ENCODE measurements at regions not wholly inside any gene's neighbourhood (a gene's known extent, or its start where the extent isn't known, plus 50 kb on each side); places are given as distances from the start of the nearest gene placed in this dataset.

DNA sequence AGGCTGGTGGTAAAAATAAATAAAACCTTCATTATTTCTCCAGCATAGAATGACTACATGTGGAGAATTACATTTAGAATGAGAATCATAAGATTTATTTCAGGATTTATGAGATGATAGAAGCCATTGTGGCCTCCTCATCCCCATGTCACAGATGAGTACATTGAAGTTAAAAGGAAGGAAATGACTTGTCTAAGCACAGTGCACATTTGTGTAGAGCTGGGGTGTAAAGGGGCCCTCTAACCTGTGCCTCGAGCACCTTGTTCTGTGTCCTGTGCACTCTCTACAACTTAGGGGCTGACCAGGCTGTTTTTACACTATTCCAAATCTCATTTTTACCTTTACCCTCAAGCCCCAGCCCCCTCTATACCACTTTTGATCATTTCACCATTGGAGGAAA is 179.4 kb downstream of the RHOU start:
- H3K9me2 ChIP-seq (ENCODE audit: insufficient read depth, low read length) = no peaks in the 10 kb centered on the region
- no peaks in the 10 kb centered on the region for H3K36me3 ChIP-seq (ENCODE audit: insufficient read depth, low read length)
- H3K4me2 ChIP-seq (ENCODE audit: low read length) = no peak overlapping the region
- H2AFZ ChIP-seq (ENCODE audit: low read depth, low read length) = no peak overlapping the region
- TF ChIP-seq, protein P1, sequence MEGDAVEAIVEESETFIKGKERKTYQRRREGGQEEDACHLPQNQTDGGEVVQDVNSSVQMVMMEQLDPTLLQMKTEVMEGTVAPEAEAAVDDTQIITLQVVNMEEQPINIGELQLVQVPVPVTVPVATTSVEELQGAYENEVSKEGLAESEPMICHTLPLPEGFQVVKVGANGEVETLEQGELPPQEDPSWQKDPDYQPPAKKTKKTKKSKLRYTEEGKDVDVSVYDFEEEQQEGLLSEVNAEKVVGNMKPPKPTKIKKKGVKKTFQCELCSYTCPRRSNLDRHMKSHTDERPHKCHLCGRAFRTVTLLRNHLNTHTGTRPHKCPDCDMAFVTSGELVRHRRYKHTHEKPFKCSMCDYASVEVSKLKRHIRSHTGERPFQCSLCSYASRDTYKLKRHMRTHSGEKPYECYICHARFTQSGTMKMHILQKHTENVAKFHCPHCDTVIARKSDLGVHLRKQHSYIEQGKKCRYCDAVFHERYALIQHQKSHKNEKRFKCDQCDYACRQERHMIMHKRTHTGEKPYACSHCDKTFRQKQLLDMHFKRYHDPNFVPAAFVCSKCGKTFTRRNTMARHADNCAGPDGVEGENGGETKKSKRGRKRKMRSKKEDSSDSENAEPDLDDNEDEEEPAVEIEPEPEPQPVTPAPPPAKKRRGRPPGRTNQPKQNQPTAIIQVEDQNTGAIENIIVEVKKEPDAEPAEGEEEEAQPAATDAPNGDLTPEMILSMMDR (IDR thresholded peaks at IDR 0.05; ENCODE audit: poor library complexity, severe bottlenecking) = no peak
- TF ChIP-seq TAF1 (IDR thresholded peaks at IDR 0.05; ENCODE audit: low read depth) = no peak
- no peak for TF ChIP-seq POLR2AphosphoS5 (IDR thresholded peaks at IDR 0.05)
- no peak for TF ChIP-seq EZH2 (IDR thresholded peaks at IDR 0.05; ENCODE audit: borderline replicate concordance, insufficient read depth, low read length, poor library complexity, severe bottlenecking)
- TF ChIP-seq MXI1 (conservative IDR thresholded peaks at IDR 0.05; ENCODE audit: poor library complexity, severe bottlenecking) = no peak
- TF ChIP-seq RAD21 (conservative IDR thresholded peaks at IDR 0.05) = no peak
- TF ChIP-seq REST (IDR thresholded peaks at IDR 0.05; ENCODE audit: borderline replicate concordance) = no peak
- TF ChIP-seq SMC3 (conservative IDR thresholded peaks at IDR 0.05; ENCODE audit: poor library complexity) = no peak
- TF ChIP-seq EP300 (conservative IDR thresholded peaks at IDR 0.05; ENCODE audit: poor library complexity, severe bottlenecking) = no peak
- H3K79me2 ChIP-seq (replicated peaks; ENCODE audit: insufficient read depth, low read length) = no peaks in the 10 kb centered on the region
- no peaks in the 10 kb centered on the region for H4K20me1 ChIP-seq (ENCODE audit: insufficient read depth)
- no peaks in the 10 kb centered on the region for H3K9me3 ChIP-seq (ENCODE audit: low read length)
- no peaks in the 10 kb centered on the region for H3F3A ChIP-seq (ENCODE audit: insufficient read depth, low read length, poor library complexity, severe bottlenecking)
- no peak overlapping the region for H3K4me3 ChIP-seq (ENCODE audit: low read length)
- H3K27ac ChIP-seq (ENCODE audit: low read length) = no peak overlapping the region
- H3K9ac ChIP-seq (ENCODE audit: low read length) = no peak overlapping the region
- H3K27me3 ChIP-seq (ENCODE audit: insufficient read depth, low read depth, low read length) = no peaks in the 10 kb centered on the region

DNA sequence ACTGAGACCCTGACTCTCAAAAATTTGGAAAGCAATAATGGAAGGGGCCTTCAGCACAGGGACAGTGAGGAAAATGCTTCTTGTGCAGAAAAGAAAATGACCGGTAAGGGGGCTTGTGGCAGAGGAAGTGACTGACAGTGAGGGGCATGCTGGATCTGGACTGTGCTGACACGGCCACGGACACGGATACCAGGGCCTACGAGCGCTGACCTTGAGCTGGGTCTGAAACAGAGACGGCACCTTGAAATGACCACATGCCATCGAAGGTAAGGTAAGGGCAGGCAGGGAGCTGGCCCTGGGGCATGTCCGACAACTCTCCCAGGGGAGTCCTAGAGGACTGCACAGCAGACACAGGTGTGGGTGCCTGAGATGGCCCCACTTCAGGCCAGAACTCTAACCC is 182.1 kb downstream of the RHOU start:
- Histone ChIP-seq H3K9me2 (ENCODE audit: insufficient read depth, low read length) (no peaks in the 10 kb centered on the region), H3F3A (ENCODE audit: insufficient read depth, low read length, poor library complexity, severe bottlenecking) (no peaks in the 10 kb centered on the region), H3K4me3 (ENCODE audit: low read length) (no peak overlapping the region), H3K9me3 (ENCODE audit: low read length) (no peaks in the 10 kb centered on the region), H3K4me2 (ENCODE audit: low read length) (no peak overlapping the region), H4K20me1 (ENCODE audit: insufficient read depth) (no peaks in the 10 kb centered on the region), H3K79me2 (replicated peaks; ENCODE audit: insufficient read depth, low read length) (no peaks in the 10 kb centered on the region), H2AFZ (ENCODE audit: low read depth, low read length) (no peak overlapping the region), H3K9ac (ENCODE audit: low read length) (no peak overlapping the region), H3K27ac (ENCODE audit: low read length) (no peak overlapping the region), H3K27me3 (ENCODE audit: insufficient read depth, low read depth, low read length) (no peaks in the 10 kb centered on the region), H3K36me3 (ENCODE audit: insufficient read depth, low read length) (no peaks in the 10 kb centered on the region)
- no peak for TF ChIP-seq EP300 (conservative IDR thresholded peaks at IDR 0.05; ENCODE audit: poor library complexity, severe bottlenecking)
- TF ChIP-seq TAF1 (IDR thresholded peaks at IDR 0.05; ENCODE audit: low read depth) = no peak
- no peak for TF ChIP-seq POLR2AphosphoS5 (IDR thresholded peaks at IDR 0.05)
- TF ChIP-seq, protein P1 (IDR thresholded peaks at IDR 0.05; ENCODE audit: poor library complexity, severe bottlenecking) = no peak
- no peak for TF ChIP-seq REST (IDR thresholded peaks at IDR 0.05; ENCODE audit: borderline replicate concordance)
- TF ChIP-seq RAD21 (conservative IDR thresholded peaks at IDR 0.05) = no peak
- TF ChIP-seq SMC3 (conservative IDR thresholded peaks at IDR 0.05; ENCODE audit: poor library complexity) = no peak
- no peak for TF ChIP-seq EZH2 (IDR thresholded peaks at IDR 0.05; ENCODE audit: borderline replicate concordance, insufficient read depth, low read length, poor library complexity, severe bottlenecking)
- TF ChIP-seq MXI1 (conservative IDR thresholded peaks at IDR 0.05; ENCODE audit: poor library complexity, severe bottlenecking) = no peak
